NAMALWA (cell line): ENCODE measurements at regions not wholly inside any gene's neighbourhood (a gene's known extent, or its start where the extent isn't known, plus 50 kb on each side); places are given as distances from the start of the nearest gene placed in this dataset.
"Not testable (repeated sequence)": the region's sequence is repeated elsewhere in the genome, so short reads cannot be mapped to it uniquely, and the experiment has no call there.

Source experiments
- DNase-seq: peaks from one replicate; pipeline ENCODE4 v3.0.0-alpha.2; 2015; ENCODE audit warnings: low spot score

GRCh38 chr15:60137711-60138396 lies 133.7 kb downstream of the FOXB1 start:
- DNase-seq = no peak

- no peak for DNase-seq
Measured at GRCh38 chr15:60138397-60138968, 134.4 kb downstream of the FOXB1 start.

- DNase-seq = no peak
Measured at GRCh38 chr15:60152386-60152785, 148.3 kb downstream of the FOXB1 start.

GRCh38 chr15:60154764-60155325 lies 150.7 kb downstream of the FOXB1 start:
- DNase-seq = no peak

GRCh38 chr15:60155661-60156060 lies 151.6 kb downstream of the FOXB1 start:
- DNase-seq = no peak

- no peak for DNase-seq
Measured at GRCh38 chr15:60160909-60161308, 156.8 kb downstream of the FOXB1 start.

GRCh38 chr15:60161704-60162103 lies 157.6 kb downstream of the FOXB1 start:
- DNase-seq = no peak

- no peak for DNase-seq
Measured at GRCh38 chr15:60162251-60162967, 158.3 kb downstream of the FOXB1 start.

- DNase-seq = no peak
Measured at GRCh38 chr15:60162968-60163355, 158.9 kb downstream of the FOXB1 start.

GRCh38 chr15:60165111-60165510 lies 161.0 kb downstream of the FOXB1 start:
- no peak for DNase-seq

- no peak for DNase-seq
Measured at GRCh38 chr15:60172143-60172542, 168.0 kb downstream of the FOXB1 start.

GRCh38 chr15:60179786-60180391 lies 175.8 kb downstream of the FOXB1 start:
- peak; percentile 53 for DNase-seq

GRCh38 chr15:60181957-60182356 lies 177.8 kb downstream of the FOXB1 start:
- DNase-seq = not testable (repeated sequence)

- no peak for DNase-seq
Measured at GRCh38 chr15:60183366-60183765, 179.3 kb downstream of the FOXB1 start.

GRCh38 chr15:60184579-60184978 lies 180.5 kb downstream of the FOXB1 start:
- DNase-seq = no peak

- no peak for DNase-seq
Measured at GRCh38 chr15:60191016-60191415, 186.9 kb downstream of the FOXB1 start.

GRCh38 chr15:60191821-60192220 lies 187.7 kb downstream of the FOXB1 start:
- DNase-seq = no peak

GRCh38 chr15:60195611-60196010 lies 191.5 kb downstream of the FOXB1 start:
- no peak for DNase-seq

GRCh38 chr15:60204131-60204885 lies 193.5 kb downstream of the ANXA2 start:
- no peak for DNase-seq

GRCh38 chr15:60208709-60209108 lies 189.1 kb downstream of the ANXA2 start:
- no peak for DNase-seq

- DNase-seq = no peak
Measured at GRCh38 chr15:60212536-60212935, 185.2 kb downstream of the ANXA2 start.
